ENCODE measurements at regions not wholly inside any gene's neighbourhood (a gene's known extent, or its start where the extent isn't known, plus 50 kb on each side); places are given as distances from the start of the nearest gene placed in this dataset.
"Not testable (repeated sequence)": the region's sequence is repeated elsewhere in the genome, so short reads cannot be mapped to it uniquely, and the experiment has no call there.

GRCh38 chr4:148944839-148945219 is 502.6 kb upstream of the NR3C2 start:
- DNase-seq = no peak

- no peak for DNase-seq
Measured at GRCh38 chr4:148944136-148944838, 502.1 kb upstream of the NR3C2 start.

- no peak for DNase-seq
Measured at GRCh38 chr4:148934926-148935578, 492.8 kb upstream of the NR3C2 start.

- DNase-seq = peak; percentile 10
Measured at GRCh38 chr4:148926276-148927260, 484.4 kb upstream of the NR3C2 start.

- no peak for DNase-seq
Measured at GRCh38 chr4:148923881-148924280, 481.7 kb upstream of the NR3C2 start.

GRCh38 chr4:148922497-148922896 is 480.3 kb upstream of the NR3C2 start:
- no peak for DNase-seq

GRCh38 chr4:148914734-148915133 is 472.5 kb upstream of the NR3C2 start:
- no peak for DNase-seq

- DNase-seq = no peak
Measured at GRCh38 chr4:148914301-148914700, 472.1 kb upstream of the NR3C2 start.

GRCh38 chr4:148903388-148903787 is 461.2 kb upstream of the NR3C2 start:
- DNase-seq = no peak

- DNase-seq = no peak
Measured at GRCh38 chr4:148901075-148901705, 459.0 kb upstream of the NR3C2 start.

- not testable (repeated sequence) for DNase-seq
Measured at GRCh38 chr4:148898139-148898538, 455.9 kb upstream of the NR3C2 start.

- DNase-seq = no peak
Measured at GRCh38 chr4:148893095-148893494, 450.9 kb upstream of the NR3C2 start.

- no peak for DNase-seq
Measured at GRCh38 chr4:148883891-148884290, 441.7 kb upstream of the NR3C2 start.

GRCh38 chr4:148883435-148883834 is 441.2 kb upstream of the NR3C2 start:
- DNase-seq = no peak

- DNase-seq = no peak
Measured at GRCh38 chr4:148881860-148882643, 439.8 kb upstream of the NR3C2 start.

- no peak for DNase-seq
Measured at GRCh38 chr4:148874331-148874730, 432.1 kb upstream of the NR3C2 start.

GRCh38 chr4:148868191-148868590 is 426.0 kb upstream of the NR3C2 start:
- DNase-seq = no peak

- DNase-seq = no peak
Measured at GRCh38 chr4:148866666-148867065, 424.5 kb upstream of the NR3C2 start.

GRCh38 chr4:148857973-148858534 is 415.8 kb upstream of the NR3C2 start:
- no peak for DNase-seq

- no peak for DNase-seq
Measured at GRCh38 chr4:148857239-148857972, 415.2 kb upstream of the NR3C2 start.

- DNase-seq = no peak
Measured at GRCh38 chr4:148854203-148854602, 412.0 kb upstream of the NR3C2 start.

Measured in fibroblast of skin of right biceps (primary cell).